ENCODE measurements at regions not wholly inside any gene's neighbourhood (a gene's known extent, or its start where the extent isn't known, plus 50 kb on each side); places are given as distances from the start of the nearest gene placed in this dataset.

DNA sequence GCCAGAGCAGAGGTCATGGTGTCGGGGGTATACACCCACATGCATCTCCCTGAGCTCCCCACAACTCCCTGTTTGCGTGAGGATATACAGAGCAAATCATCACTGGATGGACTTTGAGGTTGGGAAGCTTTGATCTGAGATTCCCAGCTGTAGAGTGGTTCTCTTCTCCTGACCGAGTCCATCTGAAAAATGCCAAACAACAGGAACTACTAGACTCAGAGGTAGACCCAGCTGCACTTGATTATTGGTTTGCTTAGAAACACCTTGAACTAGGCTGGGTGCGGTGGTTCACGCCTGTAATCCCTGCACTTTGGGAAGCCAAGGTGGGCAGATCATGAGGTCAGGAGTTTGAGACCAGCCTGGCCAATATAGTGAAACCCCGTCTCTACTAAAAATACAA is 125.0 kb downstream of the UNC5CL start:
- Histone ChIP-seq H3K27ac (no peak overlapping the region), H3K9me3 (no peaks in the 10 kb centered on the region), H3K27me3 (no peaks in the 10 kb centered on the region), H3K4me3 (no peak overlapping the region), H3K36me3 (no peaks in the 10 kb centered on the region), H3K4me1 (no peaks in the 10 kb centered on the region)
- TF ChIP-seq POLR2A (IDR thresholded peaks at IDR 0.05) (no peak), POLR2AphosphoS5 (IDR thresholded peaks at IDR 0.05) (no peak)
- TF ChIP-seq, protein P1, sequence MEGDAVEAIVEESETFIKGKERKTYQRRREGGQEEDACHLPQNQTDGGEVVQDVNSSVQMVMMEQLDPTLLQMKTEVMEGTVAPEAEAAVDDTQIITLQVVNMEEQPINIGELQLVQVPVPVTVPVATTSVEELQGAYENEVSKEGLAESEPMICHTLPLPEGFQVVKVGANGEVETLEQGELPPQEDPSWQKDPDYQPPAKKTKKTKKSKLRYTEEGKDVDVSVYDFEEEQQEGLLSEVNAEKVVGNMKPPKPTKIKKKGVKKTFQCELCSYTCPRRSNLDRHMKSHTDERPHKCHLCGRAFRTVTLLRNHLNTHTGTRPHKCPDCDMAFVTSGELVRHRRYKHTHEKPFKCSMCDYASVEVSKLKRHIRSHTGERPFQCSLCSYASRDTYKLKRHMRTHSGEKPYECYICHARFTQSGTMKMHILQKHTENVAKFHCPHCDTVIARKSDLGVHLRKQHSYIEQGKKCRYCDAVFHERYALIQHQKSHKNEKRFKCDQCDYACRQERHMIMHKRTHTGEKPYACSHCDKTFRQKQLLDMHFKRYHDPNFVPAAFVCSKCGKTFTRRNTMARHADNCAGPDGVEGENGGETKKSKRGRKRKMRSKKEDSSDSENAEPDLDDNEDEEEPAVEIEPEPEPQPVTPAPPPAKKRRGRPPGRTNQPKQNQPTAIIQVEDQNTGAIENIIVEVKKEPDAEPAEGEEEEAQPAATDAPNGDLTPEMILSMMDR (IDR thresholded peaks at IDR 0.05) = no peak
- no peak for DNase-seq (ENCODE audit: low spot score in 2 of 2)
- intact Hi-C loops (cut with DNase I; ENCODE audit: low total_unique reads) = no loop called here

DNA sequence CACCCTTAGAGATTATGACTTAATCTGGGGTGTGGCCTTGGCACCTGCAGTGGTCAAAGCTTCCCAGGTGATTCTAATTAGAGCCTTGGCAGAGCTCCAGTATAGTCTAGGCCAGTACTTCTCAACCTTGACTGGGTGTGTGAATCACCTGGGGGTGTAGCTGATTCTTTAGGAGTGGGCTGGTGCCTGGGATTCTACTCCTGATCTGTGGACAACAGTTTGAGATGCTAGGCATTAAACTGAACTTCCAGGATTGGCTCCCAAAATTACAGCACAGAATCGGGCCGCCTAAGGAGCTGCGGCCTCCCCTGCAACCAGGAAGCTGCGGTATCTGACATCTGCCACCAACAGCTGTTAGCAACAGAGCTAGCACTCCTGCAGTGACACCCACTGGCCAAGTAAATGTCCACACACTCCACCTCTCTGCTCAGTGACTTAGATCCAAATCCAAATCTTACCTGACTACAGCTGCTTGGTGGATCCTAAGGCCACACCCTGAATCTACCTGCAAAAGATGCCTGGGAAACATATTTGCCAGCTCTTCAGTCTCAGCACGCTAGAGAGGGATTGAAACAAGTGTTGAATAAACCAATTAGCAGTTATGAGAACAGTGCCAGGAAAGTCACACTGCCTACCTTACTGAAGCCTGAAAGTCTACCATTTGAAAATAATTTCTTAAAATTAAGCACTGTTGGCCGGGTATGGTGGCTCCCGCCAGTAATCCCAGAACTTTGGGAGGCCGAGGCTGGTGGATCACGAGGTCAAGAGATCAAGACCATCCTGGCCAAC is 126.7 kb downstream of the UNC5CL start:
- no peaks in the 10 kb centered on the region for H3K27me3 ChIP-seq
- TF ChIP-seq, protein P1 (IDR thresholded peaks at IDR 0.05) = peak in 2 of 3 donors; percentile 40 to 72
- no peak for TF ChIP-seq POLR2AphosphoS5 (IDR thresholded peaks at IDR 0.05)
- peak in 1 of 2 donors; percentile 55 for DNase-seq (ENCODE audit: low spot score in 2 of 2)
- H3K4me1 ChIP-seq = peaks cover 0 to 7% of the 10 kb centered on the region in 2 donors
- peak overlapping the region in 1 of 2 donors; percentile 8 for H3K27ac ChIP-seq
- no peak overlapping the region for H3K4me3 ChIP-seq
- intact Hi-C loops (cut with DNase I; ENCODE audit: low total_unique reads) = no loop called here
- H3K9me3 ChIP-seq = no peaks in the 10 kb centered on the region
- H3K36me3 ChIP-seq = no peaks in the 10 kb centered on the region

DNA sequence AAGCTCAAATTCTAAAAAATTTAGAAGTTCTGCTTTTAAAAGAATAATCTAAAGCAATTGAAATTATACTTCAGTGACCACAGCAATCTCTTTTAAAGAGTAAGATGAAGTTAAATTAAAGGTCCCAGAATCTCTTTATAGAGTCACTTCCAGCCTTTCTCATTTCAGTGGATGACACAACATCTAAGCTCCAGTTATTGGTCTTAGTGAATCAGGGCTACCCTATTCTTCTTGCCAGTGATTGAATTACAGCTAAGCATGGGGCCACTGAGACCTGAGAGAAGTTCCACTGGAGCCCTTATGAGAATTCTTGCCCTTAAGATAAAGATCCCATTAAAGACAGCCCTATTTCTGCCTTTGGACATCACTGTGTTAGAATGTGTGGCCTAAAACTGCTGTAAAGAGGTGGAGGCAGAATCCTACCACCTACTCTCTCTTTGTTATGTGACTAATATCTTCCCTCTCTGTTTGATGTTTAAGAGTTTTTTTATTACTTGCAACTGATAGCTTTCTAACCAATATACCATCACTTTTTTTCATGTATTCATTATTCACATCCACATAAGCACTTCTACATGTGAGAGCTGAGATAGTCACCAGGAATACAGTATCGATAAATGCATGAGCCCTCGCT is 128.6 kb downstream of the UNC5CL start:
- no peak for TF ChIP-seq POLR2A (IDR thresholded peaks at IDR 0.05)
- no peak for TF ChIP-seq POLR2AphosphoS5 (IDR thresholded peaks at IDR 0.05)
- TF ChIP-seq, protein P1 (IDR thresholded peaks at IDR 0.05) = no peak
- no peak for DNase-seq (ENCODE audit: low spot score in 2 of 2)
- Histone ChIP-seq H3K27me3 (no peaks in the 10 kb centered on the region), H3K9me3 (no peaks in the 10 kb centered on the region), H3K27ac (no peak overlapping the region), H3K4me3 (no peak overlapping the region), H3K4me1 (peaks cover 0 to 7% of the 10 kb centered on the region in 2 donors), H3K36me3 (no peaks in the 10 kb centered on the region)
- intact Hi-C loops (cut with DNase I; ENCODE audit: low total_unique reads) = no loop called here

DNA sequence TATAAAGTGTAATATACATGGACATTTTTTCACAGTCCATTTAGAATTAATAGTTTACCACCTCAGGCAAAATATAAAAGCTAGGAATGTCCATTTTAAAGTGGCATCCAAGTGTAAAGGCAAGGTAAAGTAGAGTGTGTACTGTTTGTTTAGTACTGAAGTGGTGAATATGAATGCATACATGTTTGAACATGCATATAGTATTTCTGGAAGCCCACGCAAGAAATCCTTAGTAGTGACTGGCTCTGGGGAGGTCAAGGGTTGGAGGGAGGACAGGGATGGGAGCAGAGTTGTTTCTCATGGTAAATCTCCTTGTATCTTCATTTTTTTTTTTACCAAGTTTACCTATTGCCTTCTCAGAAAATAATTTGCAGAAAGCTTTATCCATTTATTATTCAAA is 129.2 kb downstream of the UNC5CL start:
- intact Hi-C loops (cut with DNase I; ENCODE audit: low total_unique reads) = no loop called here
- Histone ChIP-seq H3K27ac (no peak overlapping the region), H3K27me3 (no peaks in the 10 kb centered on the region)

More for the DNA sequence above, 129.2 kb downstream of the UNC5CL start:
- peaks cover 0 to 7% of the 10 kb centered on the region in 2 donors for H3K4me1 ChIP-seq
- no peak overlapping the region for H3K4me3 ChIP-seq
- TF ChIP-seq POLR2AphosphoS5 (IDR thresholded peaks at IDR 0.05) = no peak
- TF ChIP-seq, protein P1 (IDR thresholded peaks at IDR 0.05) = no peak
- TF ChIP-seq POLR2A (IDR thresholded peaks at IDR 0.05) = no peak
- no peaks in the 10 kb centered on the region for H3K36me3 ChIP-seq
- no peaks in the 10 kb centered on the region for H3K9me3 ChIP-seq
- DNase-seq (ENCODE audit: low spot score in 2 of 2) = no peak
